ENCODE measurements at regions not wholly inside any gene's neighbourhood (a gene's known extent, or its start where the extent isn't known, plus 50 kb on each side); places are given as distances from the start of the nearest gene placed in this dataset.

- DNase-seq (ENCODE audit: low read depth) = no peak
- TF ChIP-seq CTCF (conservative IDR thresholded peaks at IDR 0.05; ENCODE audit: low read length) = no peak
- H3K4me3 ChIP-seq (ENCODE audit: low read length) = no peak overlapping the region
Observed at GRCh38 chr9:11141357-11141756, 528.6 kb upstream of the PTPRD start.

GRCh38 chr9:11142965-11143738 lies 530.4 kb upstream of the PTPRD start:
- DNase-seq (ENCODE audit: low read depth) = no peak
- no peak for TF ChIP-seq CTCF (conservative IDR thresholded peaks at IDR 0.05; ENCODE audit: low read length)
- H3K4me3 ChIP-seq (ENCODE audit: low read length) = no peak overlapping the region

GRCh38 chr9:11144746-11145145 lies 531.9 kb upstream of the PTPRD start:
- H3K4me3 ChIP-seq (ENCODE audit: low read length) = no peak overlapping the region
- TF ChIP-seq CTCF (conservative IDR thresholded peaks at IDR 0.05; ENCODE audit: low read length) = no peak
- no peak for DNase-seq (ENCODE audit: low read depth)

GRCh38 chr9:11148189-11148588 lies 535.4 kb upstream of the PTPRD start:
- DNase-seq (ENCODE audit: low read depth) = no peak
- no peak overlapping the region for H3K4me3 ChIP-seq (ENCODE audit: low read length)
- TF ChIP-seq CTCF (conservative IDR thresholded peaks at IDR 0.05; ENCODE audit: low read length) = no peak

GRCh38 chr9:11149065-11149464 lies 536.3 kb upstream of the PTPRD start:
- H3K4me3 ChIP-seq (ENCODE audit: low read length) = no peak overlapping the region
- no peak for DNase-seq (ENCODE audit: low read depth)
- no peak for TF ChIP-seq CTCF (conservative IDR thresholded peaks at IDR 0.05; ENCODE audit: low read length)

GRCh38 chr9:11158063-11158462 lies 545.3 kb upstream of the PTPRD start:
- no peak for TF ChIP-seq CTCF (conservative IDR thresholded peaks at IDR 0.05; ENCODE audit: low read length)
- no peak for DNase-seq (ENCODE audit: low read depth)
- no peak overlapping the region for H3K4me3 ChIP-seq (ENCODE audit: low read length)

- no peak for DNase-seq (ENCODE audit: low read depth)
- H3K4me3 ChIP-seq (ENCODE audit: low read length) = no peak overlapping the region
- TF ChIP-seq CTCF (conservative IDR thresholded peaks at IDR 0.05; ENCODE audit: low read length) = no peak
Observed at GRCh38 chr9:11158676-11159075, 545.9 kb upstream of the PTPRD start.
